OCI-LY3 (cell line): ENCODE measurements at regions not wholly inside any gene's neighbourhood (a gene's known extent, or its start where the extent isn't known, plus 50 kb on each side); places are given as distances from the start of the nearest gene placed in this dataset.

Source experiments
- H2AFZ ChIP-seq: fragments of 200-600, 300-600 bp; shearing (Covaris generic); 2 replicates; pipeline ENCODE4 v1.6.0; 2014; ENCODE audit warnings: antibody characterized with exemption, low read depth, low read length
- H3K27ac ChIP-seq: fragments of 200-600, 300-600 bp; sonication (generic); 2 replicates; pipeline ENCODE4 v1.5.1; 2014; ENCODE audit warnings: mild to moderate bottlenecking, low read length, moderate library complexity, mixed read lengths
- H3K27me3 ChIP-seq: fragments of 200-600, 300-600 bp; sonication (generic); 2 replicates; pipeline ENCODE4 v1.6.1; 2014; ENCODE audit warnings: low read depth, low read length, mixed read lengths
- H3K36me3 ChIP-seq: fragments of 200-600, 300-600 bp; sonication (generic); replicated peaks from 2 replicates; pipeline ENCODE3; 2014; ENCODE audit warnings: low read depth, low read length, mixed read lengths
- H3K4me1 ChIP-seq: fragments of 300-600, 200-600 bp; sonication (generic); 2 replicates; pipeline ENCODE4 v1.6.1; 2014; ENCODE audit warnings: low read length, mixed read lengths
- H3K4me2 ChIP-seq: fragments of 200-600, 300-600 bp; sonication (generic); 2 replicates; pipeline ENCODE4 v1.6.1; 2014; ENCODE audit warnings: low read length, mixed read lengths
- H3K4me3 ChIP-seq: fragments of 300-600, 200-600 bp; sonication (generic); 2 replicates; pipeline ENCODE4 v1.5.1; 2014; ENCODE audit warnings: antibody characterized with exemption, mild to moderate bottlenecking, low read length, moderate library complexity
- H3K79me2 ChIP-seq: fragments of 300-600, 200-600 bp; shearing (Covaris generic); 2 replicates; pipeline ENCODE4 v1.6.1; 2014; ENCODE audit warnings: mild to moderate bottlenecking, low read length, mixed read lengths
- H3K9ac ChIP-seq: fragments of 300-600, 200-600 bp; shearing (Covaris generic); 2 replicates; pipeline ENCODE4 v1.6.0; 2014; ENCODE audit warnings: mild to moderate bottlenecking, low read length, moderate library complexity
- H3K9me3 ChIP-seq: fragments of 200-600, 300-600 bp; shearing (Covaris generic); 2 replicates; pipeline ENCODE4 v1.6.1; 2014; ENCODE audit warnings: low read length, mixed read lengths; ENCODE audit not compliant: insufficient read depth
- H4K20me1 ChIP-seq: fragments of 200-600, 300-600 bp; sonication (generic); 2 replicates; pipeline ENCODE4 v1.6.1; 2016; ENCODE audit warnings: low read length, mixed read lengths; ENCODE audit not compliant: insufficient read depth
- CTCF ChIP-seq: fragments of 200-600, 300-600 bp; sonication (generic); IDR thresholded peaks from 2 replicates; pipeline ENCODE4 v1.5.1; 2014; ENCODE audit warnings: antibody characterized with exemption, low read length, low read depth
- EZH2phosphoT487 ChIP-seq: fragments of 200-600 bp; shearing (Covaris generic); IDR thresholded peaks from 2 replicates; pipeline ENCODE4 v1.6.1; 2018; ENCODE audit warnings: antibody characterized with exemption, mixed run types, low read depth

GRCh38 chr5:167412556-167412955, 878.9 kb upstream of the WWC1 start:
- H3K9ac ChIP-seq = no peak overlapping the region
- H3K4me2 ChIP-seq = no peak overlapping the region
- no peaks in the 10 kb centered on the region for H3K9me3 ChIP-seq
- TF ChIP-seq EZH2phosphoT487 (no peak), CTCF (no peak)
- no peaks in the 10 kb centered on the region for H4K20me1 ChIP-seq
- H3K27ac ChIP-seq = no peak overlapping the region
- H2AFZ ChIP-seq = no peak overlapping the region
- no peak overlapping the region for H3K4me3 ChIP-seq
- no peaks in the 10 kb centered on the region for H3K27me3 ChIP-seq
- H3K4me1 ChIP-seq = no peaks in the 10 kb centered on the region
- H3K79me2 ChIP-seq = no peaks in the 10 kb centered on the region
- H3K36me3 ChIP-seq = no peaks in the 10 kb centered on the region

- H3K36me3 ChIP-seq = no peaks in the 10 kb centered on the region
- no peak overlapping the region for H3K4me3 ChIP-seq
- TF ChIP-seq EZH2phosphoT487 = no peak
- no peak for TF ChIP-seq CTCF
- H3K9me3 ChIP-seq = no peaks in the 10 kb centered on the region
- no peak overlapping the region for H3K9ac ChIP-seq
- H3K4me2 ChIP-seq = no peak overlapping the region
- no peaks in the 10 kb centered on the region for H3K27me3 ChIP-seq
- H3K4me1 ChIP-seq = no peaks in the 10 kb centered on the region
- H3K79me2 ChIP-seq = no peaks in the 10 kb centered on the region
- no peak overlapping the region for H2AFZ ChIP-seq
- no peak overlapping the region for H3K27ac ChIP-seq
- no peaks in the 10 kb centered on the region for H4K20me1 ChIP-seq
Observed at GRCh38 chr5:167413506-167413905, 877.9 kb upstream of the WWC1 start.

- Histone ChIP-seq H3K4me2 (no peak overlapping the region), H3K4me1 (no peaks in the 10 kb centered on the region), H3K9me3 (no peaks in the 10 kb centered on the region), H3K9ac (no peak overlapping the region), H2AFZ (no peak overlapping the region), H3K27me3 (no peaks in the 10 kb centered on the region), H3K27ac (no peak overlapping the region), H3K79me2 (no peaks in the 10 kb centered on the region), H3K36me3 (no peaks in the 10 kb centered on the region), H4K20me1 (no peaks in the 10 kb centered on the region), H3K4me3 (no peak overlapping the region)
- TF ChIP-seq CTCF = no peak
- TF ChIP-seq EZH2phosphoT487 = no peak
Observed at GRCh38 chr5:167414611-167415010, 876.8 kb upstream of the WWC1 start.

GRCh38 chr5:167415779-167416746, 875.4 kb upstream of the WWC1 start:
- Histone ChIP-seq H3K4me3 (no peak overlapping the region), H4K20me1 (no peaks in the 10 kb centered on the region), H3K4me1 (no peaks in the 10 kb centered on the region), H3K4me2 (no peak overlapping the region), H3K9ac (no peak overlapping the region), H3K27me3 (no peaks in the 10 kb centered on the region), H3K36me3 (no peaks in the 10 kb centered on the region), H3K79me2 (no peaks in the 10 kb centered on the region), H3K27ac (no peak overlapping the region), H2AFZ (no peak overlapping the region), H3K9me3 (no peaks in the 10 kb centered on the region)
- TF ChIP-seq EZH2phosphoT487 (no peak), CTCF (no peak)
